ENCODE measurements at regions not wholly inside any gene's neighbourhood (a gene's known extent, or its start where the extent isn't known, plus 50 kb on each side); places are given as distances from the start of the nearest gene placed in this dataset.

DNA sequence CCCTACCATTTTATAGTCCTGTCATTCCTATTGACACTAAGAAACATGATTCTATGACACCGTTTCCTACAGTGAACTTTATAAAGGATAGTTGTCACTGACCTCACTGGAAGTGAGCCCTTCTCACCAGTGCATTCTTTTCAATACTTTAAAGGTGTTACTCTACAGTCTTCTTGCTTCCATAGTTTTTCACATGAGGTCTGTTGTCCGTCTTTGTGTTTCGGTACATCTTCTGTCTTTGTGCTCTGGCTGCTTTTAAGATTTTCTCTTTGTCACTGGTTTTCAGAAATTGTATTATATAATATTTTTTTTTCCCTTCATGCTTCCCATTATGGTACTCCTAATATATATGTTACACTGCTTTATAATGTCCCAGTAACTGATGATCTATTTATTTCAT lies 174.2 kb downstream of the KIF20B start:
- no peak overlapping the region for H3K27ac ChIP-seq (ENCODE audit: low read length)
- no peak for TF ChIP-seq EZH2phosphoT487 (IDR thresholded peaks at IDR 0.05; ENCODE audit: low read length)
- TF ChIP-seq EZH2 (optimal IDR thresholded peaks at IDR 0.05; ENCODE audit: low read depth, low read length): no peak
- TF ChIP-seq, protein P1, sequence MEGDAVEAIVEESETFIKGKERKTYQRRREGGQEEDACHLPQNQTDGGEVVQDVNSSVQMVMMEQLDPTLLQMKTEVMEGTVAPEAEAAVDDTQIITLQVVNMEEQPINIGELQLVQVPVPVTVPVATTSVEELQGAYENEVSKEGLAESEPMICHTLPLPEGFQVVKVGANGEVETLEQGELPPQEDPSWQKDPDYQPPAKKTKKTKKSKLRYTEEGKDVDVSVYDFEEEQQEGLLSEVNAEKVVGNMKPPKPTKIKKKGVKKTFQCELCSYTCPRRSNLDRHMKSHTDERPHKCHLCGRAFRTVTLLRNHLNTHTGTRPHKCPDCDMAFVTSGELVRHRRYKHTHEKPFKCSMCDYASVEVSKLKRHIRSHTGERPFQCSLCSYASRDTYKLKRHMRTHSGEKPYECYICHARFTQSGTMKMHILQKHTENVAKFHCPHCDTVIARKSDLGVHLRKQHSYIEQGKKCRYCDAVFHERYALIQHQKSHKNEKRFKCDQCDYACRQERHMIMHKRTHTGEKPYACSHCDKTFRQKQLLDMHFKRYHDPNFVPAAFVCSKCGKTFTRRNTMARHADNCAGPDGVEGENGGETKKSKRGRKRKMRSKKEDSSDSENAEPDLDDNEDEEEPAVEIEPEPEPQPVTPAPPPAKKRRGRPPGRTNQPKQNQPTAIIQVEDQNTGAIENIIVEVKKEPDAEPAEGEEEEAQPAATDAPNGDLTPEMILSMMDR (IDR thresholded peaks at IDR 0.05; ENCODE audit: low read length): no peak
- no peaks in the 10 kb centered on the region for H3F3A ChIP-seq (ENCODE audit: insufficient read depth, low read length)
- no peaks in the 10 kb centered on the region for H3K27me3 ChIP-seq (replicated peaks; ENCODE audit: insufficient read depth, low read length)
- H3K36me3 ChIP-seq (replicated peaks; ENCODE audit: insufficient read depth, low read length): no peaks in the 10 kb centered on the region
- no peaks in the 10 kb centered on the region for H4K20me1 ChIP-seq (ENCODE audit: insufficient read depth, low read length)
- no peak overlapping the region for H2AFZ ChIP-seq (ENCODE audit: low read length)
- no peak overlapping the region for H3K4me3 ChIP-seq (ENCODE audit: low read length)
- DNase-seq: no peak
- H3K4me1 ChIP-seq (ENCODE audit: low read length): peaks cover 2% of the 10 kb centered on the region; the same call in 1 of the 2 replicates
- H3K79me2 ChIP-seq (ENCODE audit: low read length): no peaks in the 10 kb centered on the region
- H3K9me2 ChIP-seq (replicated peaks; ENCODE audit: insufficient read depth, low read length): no peaks in the 10 kb centered on the region
- H3K9ac ChIP-seq (ENCODE audit: low read length): no peak overlapping the region
- no peak overlapping the region for H3K4me2 ChIP-seq (ENCODE audit: low read depth, low read length)
- H3K9me3 ChIP-seq (replicated peaks; ENCODE audit: insufficient read depth, low read length): no peaks in the 10 kb centered on the region

GRCh38 chr10:89879121-89879520 lies 177.7 kb downstream of the KIF20B start:
- Histone ChIP-seq H3K27me3 (replicated peaks; ENCODE audit: insufficient read depth, low read length) (no peaks in the 10 kb centered on the region), H3F3A (ENCODE audit: insufficient read depth, low read length) (no peaks in the 10 kb centered on the region), H3K27ac (ENCODE audit: low read length) (no peak overlapping the region), H3K9me3 (replicated peaks; ENCODE audit: insufficient read depth, low read length) (no peaks in the 10 kb centered on the region), H3K9ac (ENCODE audit: low read length) (no peak overlapping the region), H3K4me2 (ENCODE audit: low read depth, low read length) (no peak overlapping the region), H4K20me1 (ENCODE audit: insufficient read depth, low read length) (no peaks in the 10 kb centered on the region), H3K4me1 (ENCODE audit: low read length) (peaks cover 2% of the 10 kb centered on the region; the same call in 1 of the 2 replicates), H3K79me2 (ENCODE audit: low read length) (no peaks in the 10 kb centered on the region), H2AFZ (ENCODE audit: low read length) (no peak overlapping the region), H3K4me3 (ENCODE audit: low read length) (no peak overlapping the region), H3K36me3 (replicated peaks; ENCODE audit: insufficient read depth, low read length) (no peaks in the 10 kb centered on the region), H3K9me2 (replicated peaks; ENCODE audit: insufficient read depth, low read length) (no peaks in the 10 kb centered on the region)
- TF ChIP-seq EZH2phosphoT487 (IDR thresholded peaks at IDR 0.05; ENCODE audit: low read length) (no peak), EZH2 (optimal IDR thresholded peaks at IDR 0.05; ENCODE audit: low read depth, low read length) (no peak)
- TF ChIP-seq, protein P1 (IDR thresholded peaks at IDR 0.05; ENCODE audit: low read length): no peak
- DNase-seq: no peak

DNA sequence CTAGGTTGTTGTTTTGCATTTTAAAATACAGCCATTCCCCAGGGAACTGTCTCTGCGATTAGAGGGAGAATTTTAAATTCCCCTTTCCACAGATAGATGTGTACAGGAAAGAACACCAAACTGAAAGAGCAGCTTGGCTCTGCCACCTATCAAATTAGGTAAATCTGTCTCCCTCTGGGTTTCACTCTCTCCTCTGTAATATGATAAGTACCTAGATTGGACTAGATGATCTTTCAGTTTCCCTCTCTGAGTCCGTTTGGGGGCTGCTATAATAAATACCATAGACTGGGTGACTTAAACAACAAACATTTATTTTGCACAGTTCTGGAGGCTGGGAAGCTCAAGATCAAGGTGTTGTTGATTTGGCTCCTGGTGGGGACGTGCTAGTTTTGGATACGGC lies 186.0 kb downstream of the KIF20B start:
- peak overlapping the region; percentile 94 for H3K27ac ChIP-seq (ENCODE audit: low read length)
- H3K79me2 ChIP-seq (ENCODE audit: low read length): peaks cover 13% of the 10 kb centered on the region
- H3K9ac ChIP-seq (ENCODE audit: low read length): peak overlapping the region; percentile 83
- H3K36me3 ChIP-seq (replicated peaks; ENCODE audit: insufficient read depth, low read length): no peaks in the 10 kb centered on the region
- H3F3A ChIP-seq (ENCODE audit: insufficient read depth, low read length): peaks cover 33% of the 10 kb centered on the region
- no peaks in the 10 kb centered on the region for H3K9me3 ChIP-seq (replicated peaks; ENCODE audit: insufficient read depth, low read length)
- no peaks in the 10 kb centered on the region for H3K9me2 ChIP-seq (replicated peaks; ENCODE audit: insufficient read depth, low read length)
- peaks cover 39% of the 10 kb centered on the region for H3K4me1 ChIP-seq (ENCODE audit: low read length)
- peak overlapping the region; percentile 96 for H3K4me2 ChIP-seq (ENCODE audit: low read depth, low read length)
- TF ChIP-seq, protein P1 (IDR thresholded peaks at IDR 0.05; ENCODE audit: low read length): no peak
- TF ChIP-seq EZH2 (optimal IDR thresholded peaks at IDR 0.05; ENCODE audit: low read depth, low read length) (no peak), EZH2phosphoT487 (IDR thresholded peaks at IDR 0.05; ENCODE audit: low read length) (no peak)
- H3K4me3 ChIP-seq (ENCODE audit: low read length): peak overlapping the region; percentile 54
- H2AFZ ChIP-seq (ENCODE audit: low read length): peak overlapping the region; percentile 51
- DNase-seq: peak; percentile 82
- H3K27me3 ChIP-seq (replicated peaks; ENCODE audit: insufficient read depth, low read length): no peaks in the 10 kb centered on the region
- H4K20me1 ChIP-seq (ENCODE audit: insufficient read depth, low read length): no peaks in the 10 kb centered on the region

Measured in MM.1S (cell line).